RPMI7951 (cell line): ENCODE measurements at regions not wholly inside any gene's neighbourhood (a gene's known extent, or its start where the extent isn't known, plus 50 kb on each side); places are given as distances from the start of the nearest gene placed in this dataset.
"Not testable (repeated sequence)": the region's sequence is repeated elsewhere in the genome, so short reads cannot be mapped to it uniquely, and the experiment has no call there.

Source experiments
- DNase-seq: peaks from one replicate; pipeline ENCODE4 v3.0.0-alpha.2; 2012; ENCODE audit warnings: low read depth

DNA sequence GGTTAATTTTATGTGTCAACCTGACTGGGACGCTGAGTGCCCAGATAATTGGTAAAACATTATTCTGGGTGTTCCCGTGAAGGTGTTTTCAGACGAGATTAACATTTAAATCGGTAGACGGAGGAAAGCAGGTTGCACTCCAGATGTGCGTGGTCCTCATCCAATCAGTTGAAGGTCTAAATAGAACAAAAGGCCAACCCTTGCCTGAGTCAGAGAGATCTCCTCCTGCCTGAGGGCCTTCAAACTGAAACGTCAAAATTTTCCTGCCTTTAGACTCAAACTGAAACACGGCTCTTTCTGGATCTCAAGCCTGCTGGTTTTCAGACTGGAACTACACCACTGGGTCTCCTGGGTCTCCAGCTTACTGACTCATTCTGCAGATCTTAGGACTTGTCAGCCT lies 70.9 kb downstream of the NPIPA5 start:
- not testable (repeated sequence) for DNase-seq

DNA sequence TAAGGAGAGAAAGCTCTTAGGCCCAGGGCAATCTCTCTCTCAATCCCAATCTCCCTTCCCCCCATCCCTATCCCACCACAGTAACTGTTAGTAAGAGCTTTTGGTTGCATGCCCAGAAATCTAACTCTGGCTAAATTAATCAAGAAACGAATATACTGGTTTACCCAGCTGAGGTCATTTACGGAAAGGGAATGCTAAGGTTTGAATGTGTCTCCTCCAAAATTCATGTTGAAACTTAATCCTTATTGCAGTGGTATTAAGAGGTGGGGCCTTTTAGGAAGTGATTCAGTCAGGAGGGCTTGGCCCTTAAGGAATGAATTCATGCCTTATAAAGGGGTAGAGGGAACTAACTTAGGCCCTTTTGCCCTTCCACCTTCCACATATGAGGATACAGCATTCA lies 72.2 kb downstream of the NPIPA5 start:
- DNase-seq: peak; percentile 45

DNA sequence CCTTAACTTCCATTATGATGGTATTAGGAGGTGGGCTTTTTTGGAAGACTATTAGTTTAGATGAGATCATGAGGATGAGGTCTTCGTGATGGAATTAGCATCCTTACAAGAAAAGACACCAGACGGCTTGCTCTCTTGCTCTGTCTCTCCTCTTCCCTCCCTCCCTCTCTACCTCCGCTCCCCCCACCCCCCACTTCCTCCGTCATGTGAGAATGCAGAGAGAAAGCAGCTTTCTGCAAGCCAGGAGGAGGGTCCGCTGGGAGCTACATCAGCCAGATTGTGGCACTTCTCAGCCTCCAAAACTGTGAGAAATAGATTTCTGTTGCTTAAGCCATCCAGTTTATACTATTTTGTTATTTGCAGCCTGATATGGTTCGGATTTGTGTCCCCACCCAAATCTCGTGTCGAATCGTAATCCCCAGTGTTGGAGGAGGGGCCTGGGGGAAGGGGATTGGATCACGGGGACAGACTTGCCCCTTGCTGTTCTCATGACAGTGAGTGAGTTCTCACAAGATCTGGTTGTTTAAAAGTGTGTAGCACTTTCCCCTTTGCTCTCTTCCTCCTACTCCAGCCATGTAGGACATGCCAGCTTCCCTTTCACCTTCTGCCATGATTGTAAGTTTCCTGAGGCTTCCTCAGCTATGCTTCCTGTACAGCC lies 74.3 kb downstream of the NPIPA5 start:
- DNase-seq: not testable (repeated sequence)

DNA sequence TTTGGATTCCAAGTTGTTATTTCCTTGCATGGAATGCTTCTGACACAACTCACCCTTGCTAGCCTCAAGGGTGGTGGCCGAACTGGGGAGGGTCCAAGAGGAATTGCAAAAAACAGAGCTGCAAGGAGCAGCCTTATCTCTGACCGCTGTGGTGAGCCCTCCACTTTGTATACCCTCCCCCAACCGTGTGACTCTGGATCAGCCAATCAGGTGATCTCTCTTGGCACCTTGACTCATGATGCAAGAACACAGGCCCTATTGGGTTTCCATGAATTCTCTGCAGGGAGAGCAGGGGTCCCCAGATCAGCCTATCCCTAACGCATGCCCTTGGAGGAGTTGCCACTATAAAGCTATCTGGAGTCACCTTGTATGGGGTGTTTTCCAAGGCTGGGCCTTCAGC lies 81.0 kb downstream of the NPIPA5 start:
- not testable (repeated sequence) for DNase-seq

DNA sequence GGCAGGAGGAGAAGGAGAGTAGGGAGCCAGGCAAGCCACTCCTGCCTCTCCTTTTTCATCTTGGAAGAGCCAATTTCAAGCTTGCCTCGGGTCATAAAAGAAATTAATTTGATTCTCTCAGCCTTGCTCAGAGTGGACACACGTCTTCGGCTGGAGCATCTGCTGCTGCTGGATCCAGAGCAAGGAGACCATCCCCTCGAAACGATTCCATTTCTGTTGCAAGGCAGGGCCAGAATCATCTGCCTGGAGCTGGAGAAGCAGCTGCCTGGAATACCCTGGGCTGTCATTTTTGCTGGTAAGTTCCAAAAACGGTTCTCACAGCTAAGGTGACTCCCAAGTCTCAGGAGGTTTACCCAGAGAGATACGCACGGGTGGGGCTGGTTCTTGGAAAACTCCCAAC lies 103.3 kb downstream of the NPIPA5 start:
- DNase-seq: not testable (repeated sequence)

DNA sequence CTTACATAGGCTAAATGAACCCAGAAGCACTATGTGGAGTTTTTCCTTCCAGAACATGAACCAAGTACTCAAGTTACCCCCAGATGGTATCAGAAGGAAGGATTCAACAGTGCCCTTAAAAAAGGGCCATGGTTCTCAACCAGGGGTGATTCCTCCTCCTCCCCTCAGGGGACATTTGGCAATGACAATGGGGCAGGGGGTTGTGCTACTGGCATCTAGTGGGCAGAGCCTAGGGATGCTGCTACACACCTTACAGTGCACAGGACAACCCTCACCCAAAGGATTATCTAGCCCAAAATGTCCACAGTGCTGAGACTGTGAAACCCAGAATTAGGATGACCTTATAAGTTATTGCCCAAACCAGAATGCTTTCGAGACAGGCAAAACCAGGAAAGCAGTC lies 104.1 kb downstream of the NPIPA5 start:
- DNase-seq: not testable (repeated sequence)

DNA sequence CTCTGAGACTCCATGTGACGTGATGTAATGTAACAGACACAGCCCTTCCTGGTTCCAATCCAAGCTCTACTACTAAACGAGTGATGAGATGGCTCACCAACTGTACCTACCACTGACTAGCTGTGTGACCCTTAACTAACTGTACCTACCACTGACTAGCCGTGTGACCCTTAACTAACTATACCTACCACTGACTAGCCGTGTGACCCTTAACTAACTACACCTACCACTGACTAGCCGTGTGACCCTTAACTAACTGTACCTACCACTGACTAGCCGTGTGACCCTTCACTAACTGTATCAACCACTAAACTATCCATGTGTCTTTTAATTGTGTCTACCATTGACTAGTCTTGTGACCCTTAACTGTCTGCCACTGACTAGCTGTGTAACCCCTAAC lies 111.2 kb downstream of the NPIPA5 start:
- not testable (repeated sequence) for DNase-seq

DNA sequence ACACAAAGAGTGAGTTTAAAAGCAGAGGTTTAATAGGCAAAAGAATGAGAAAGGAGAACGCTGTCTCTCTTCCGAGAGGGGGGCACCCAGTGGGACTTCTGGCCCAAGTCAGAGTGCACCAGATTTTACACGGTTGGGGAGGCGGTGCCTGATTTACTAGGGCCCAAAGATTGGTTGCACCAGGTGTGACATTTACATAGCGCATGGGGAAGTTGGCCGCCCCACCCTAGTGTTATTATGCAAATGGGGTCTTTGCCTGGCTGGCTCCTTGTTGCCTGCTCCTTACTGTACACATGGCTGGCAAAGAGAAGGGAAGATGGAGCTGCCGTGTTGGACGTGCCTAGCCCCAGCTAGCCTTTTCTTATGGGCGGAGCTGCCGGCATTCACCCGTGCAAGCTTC lies 115.9 kb downstream of the NPIPA5 start:
- DNase-seq: not testable (repeated sequence)

DNA sequence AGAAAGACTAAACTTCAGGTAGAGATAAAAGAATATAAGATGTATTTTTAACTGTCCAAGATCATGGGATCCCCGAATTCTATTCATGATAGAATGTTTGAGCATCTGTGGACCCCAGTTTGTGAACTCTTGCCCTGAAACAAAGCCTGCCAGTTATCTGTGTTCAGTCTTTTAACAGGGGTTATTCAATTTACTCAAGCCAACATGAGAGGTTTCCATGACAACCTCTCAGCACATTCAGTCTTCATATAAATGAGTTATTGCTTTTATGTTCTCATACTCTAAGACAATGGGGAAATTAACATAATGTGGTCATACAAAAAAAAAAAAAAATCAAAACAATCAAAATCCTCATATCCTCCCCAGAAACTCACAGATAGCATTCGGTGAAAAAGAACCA lies 130.1 kb downstream of the NPIPA5 start:
- DNase-seq: not testable (repeated sequence)

DNA sequence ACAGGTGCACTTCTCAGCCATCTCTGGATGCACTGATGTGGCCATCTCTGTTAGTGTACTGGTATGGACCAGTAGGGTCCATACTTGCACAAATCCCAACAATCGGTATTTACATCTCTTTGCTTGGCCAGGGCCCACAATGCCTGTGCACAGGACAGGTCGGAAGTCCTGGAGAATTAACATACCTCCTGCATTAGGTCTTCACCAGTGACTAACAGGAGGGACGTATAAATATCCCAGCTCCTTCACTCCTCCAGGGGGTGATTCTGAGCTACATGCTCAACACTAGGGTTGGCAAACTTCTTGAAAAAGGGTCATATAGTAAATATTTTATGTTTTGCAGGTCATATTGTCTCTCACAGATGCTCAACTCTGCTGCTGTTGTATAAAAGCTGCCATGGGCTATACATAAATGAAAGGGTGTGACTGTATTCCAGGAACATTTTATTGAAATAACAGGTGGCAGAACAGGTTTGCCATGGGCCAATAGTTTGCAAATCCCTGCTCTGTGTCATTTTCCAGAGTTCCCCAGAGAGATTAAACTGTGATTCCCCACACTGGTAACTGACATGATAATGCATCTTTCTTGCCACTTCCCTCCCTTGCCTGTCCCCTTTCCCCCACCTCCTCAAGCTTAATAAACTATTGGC lies 141.3 kb downstream of the NPIPA5 start:
- not testable (repeated sequence) for DNase-seq

DNA sequence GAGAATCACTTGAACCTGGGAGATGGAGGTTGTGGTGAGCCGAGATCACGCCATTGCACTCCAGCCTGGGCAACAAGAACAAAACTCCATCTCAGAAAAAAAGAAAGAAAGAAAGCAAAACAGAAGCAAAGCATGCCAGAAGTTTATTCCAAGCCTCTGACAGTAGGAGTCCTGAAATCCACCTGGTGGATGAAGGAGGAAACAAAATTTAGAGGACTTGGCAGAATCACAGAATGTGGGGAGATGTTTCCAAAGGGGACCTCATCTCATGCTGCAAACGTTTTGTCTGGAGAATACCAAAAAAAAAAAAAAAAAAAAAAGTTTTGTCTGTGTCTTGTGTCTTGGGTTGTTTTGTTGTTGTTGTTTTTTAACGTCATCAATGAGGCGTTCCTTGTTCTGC lies 141.1 kb upstream of the RRN3 start:
- DNase-seq: not testable (repeated sequence)

DNA sequence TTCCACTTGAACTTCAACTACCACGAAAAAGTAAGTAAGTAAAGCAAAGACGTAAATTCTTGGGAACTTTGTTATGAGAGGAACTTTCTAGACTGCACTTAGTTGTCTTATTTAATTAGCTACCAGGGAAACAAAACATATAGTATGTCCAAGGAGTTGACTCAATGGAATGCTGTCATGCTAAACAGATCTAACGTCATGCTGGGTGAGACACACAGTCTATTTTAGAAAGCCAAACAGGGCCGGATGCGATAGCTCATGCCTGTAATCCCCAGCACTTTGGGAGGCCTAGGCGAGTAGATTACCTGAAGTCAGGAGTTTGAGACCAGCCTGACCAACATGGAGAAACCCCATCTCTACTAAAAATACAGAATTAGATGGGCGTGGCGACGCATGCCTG lies 140.6 kb upstream of the RRN3 start:
- DNase-seq: not testable (repeated sequence)

DNA sequence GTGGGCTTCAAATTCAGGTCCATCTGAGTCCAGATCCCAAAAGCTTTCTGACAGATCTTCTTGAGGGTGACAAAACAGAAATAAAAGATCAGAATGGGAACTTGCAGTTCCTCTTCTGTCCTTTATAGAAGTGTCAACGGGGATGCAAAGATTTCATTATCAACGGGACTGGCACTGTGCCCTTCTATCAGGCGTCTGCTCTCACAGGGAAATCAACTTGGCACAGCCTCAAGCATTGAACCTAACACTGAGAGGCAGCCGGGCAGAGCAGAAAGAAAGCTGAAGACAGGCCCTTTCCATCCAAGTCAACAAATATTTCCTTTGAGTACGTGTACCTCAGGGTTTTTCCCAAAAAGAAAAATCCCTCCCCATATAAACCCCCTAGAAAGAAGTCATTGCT lies 136.4 kb upstream of the RRN3 start:
- DNase-seq: not testable (repeated sequence)

DNA sequence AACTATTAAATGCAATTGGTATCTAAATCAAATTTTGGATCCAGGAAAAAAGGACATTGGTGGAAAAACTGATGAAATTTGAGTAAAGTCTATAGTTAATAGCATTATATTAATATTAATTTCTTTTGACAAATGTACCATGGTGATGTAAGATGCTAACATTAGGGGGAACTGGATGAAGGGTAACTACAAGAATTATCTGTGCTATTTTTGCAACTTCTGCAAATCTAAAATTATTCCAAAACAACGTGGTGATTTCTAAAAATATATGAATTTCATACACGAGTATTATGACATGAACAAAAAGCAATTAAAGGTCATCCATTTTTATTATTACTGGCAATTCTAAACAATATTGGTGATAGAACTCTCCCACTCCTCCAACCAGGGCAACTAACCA lies 135.6 kb upstream of the RRN3 start:
- not testable (repeated sequence) for DNase-seq

DNA sequence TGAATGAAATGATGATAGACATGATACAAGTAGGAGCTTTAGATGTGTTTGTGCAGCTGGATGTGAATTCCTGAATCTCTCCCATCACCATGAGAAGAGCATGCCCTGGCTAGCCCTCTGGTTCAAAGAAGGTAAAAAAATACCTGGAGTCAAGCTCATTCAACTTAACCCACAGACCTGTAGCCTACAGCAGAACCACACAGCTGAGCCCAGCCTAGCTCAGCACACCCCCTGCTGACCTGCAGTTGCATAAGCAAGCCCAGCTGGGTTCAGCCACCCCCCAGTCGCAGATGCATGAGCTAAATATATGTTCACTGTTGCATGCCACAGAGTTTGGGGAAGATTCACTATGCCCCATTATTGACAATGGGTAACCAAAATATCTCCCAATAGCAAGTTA lies 130.6 kb upstream of the RRN3 start:
- DNase-seq: not testable (repeated sequence)

DNA sequence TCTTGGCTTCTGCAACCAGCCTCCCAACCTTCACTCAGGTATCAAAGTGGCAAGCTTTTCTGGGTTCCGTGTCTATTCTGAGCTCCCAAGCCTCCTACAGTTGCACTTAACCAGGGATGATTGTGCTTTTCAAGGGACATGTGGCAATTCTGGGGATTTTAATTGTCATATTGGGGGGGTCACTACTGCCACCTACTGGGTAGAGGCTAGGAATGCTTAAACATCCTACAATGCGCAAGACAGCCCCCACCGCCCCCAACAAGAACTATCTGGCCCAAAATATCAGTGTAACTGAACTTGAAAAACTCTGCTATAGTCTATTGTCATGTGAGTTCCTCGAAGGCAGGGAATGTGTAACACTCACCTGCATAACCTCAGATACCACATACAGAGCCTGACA lies 129.3 kb upstream of the RRN3 start:
- DNase-seq: not testable (repeated sequence)

DNA sequence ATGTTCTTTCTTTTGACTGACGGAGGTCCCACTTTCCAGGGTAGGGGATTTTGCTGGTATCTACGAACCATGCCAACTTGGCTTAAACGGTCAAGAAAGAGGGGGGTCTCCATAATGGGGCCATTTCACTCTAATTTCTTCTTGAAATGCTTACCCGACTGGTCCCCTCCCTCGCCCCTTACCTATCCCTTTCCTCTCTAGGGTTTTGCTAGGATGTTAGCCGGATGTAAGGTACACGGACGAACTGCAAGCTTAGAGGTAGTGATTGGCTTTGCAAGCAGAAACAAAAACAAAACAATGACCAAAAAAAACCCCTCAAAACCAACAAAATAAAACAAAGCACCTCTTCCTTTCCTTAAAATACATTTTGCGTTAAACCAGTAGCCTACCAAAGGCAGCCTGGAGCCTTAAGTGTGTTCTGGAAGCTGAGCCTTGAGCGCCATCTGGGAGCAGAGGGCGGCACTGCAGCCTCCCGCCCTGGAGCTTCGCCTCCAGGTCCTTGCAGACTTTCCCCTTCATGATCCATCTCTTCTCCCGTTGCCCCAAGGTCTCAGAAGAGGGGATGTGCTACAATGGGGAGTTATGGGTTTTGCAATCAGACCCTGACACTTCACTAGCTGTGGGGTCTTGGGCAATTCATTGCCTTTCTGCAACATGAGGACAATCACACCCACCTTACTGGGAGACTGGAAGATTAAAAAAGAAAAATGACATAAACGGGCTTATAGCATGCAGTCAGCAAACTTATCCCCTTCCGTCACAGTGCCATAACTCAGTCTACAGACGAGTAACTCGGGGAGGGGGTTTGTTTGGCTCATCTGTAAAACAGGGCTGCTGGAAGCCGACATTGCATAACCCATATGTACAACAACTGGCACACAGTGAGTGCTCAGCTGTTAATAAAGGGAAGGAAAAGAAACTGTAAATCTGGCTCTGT lies 125.9 kb upstream of the RRN3 start:
- not testable (repeated sequence) for DNase-seq

DNA sequence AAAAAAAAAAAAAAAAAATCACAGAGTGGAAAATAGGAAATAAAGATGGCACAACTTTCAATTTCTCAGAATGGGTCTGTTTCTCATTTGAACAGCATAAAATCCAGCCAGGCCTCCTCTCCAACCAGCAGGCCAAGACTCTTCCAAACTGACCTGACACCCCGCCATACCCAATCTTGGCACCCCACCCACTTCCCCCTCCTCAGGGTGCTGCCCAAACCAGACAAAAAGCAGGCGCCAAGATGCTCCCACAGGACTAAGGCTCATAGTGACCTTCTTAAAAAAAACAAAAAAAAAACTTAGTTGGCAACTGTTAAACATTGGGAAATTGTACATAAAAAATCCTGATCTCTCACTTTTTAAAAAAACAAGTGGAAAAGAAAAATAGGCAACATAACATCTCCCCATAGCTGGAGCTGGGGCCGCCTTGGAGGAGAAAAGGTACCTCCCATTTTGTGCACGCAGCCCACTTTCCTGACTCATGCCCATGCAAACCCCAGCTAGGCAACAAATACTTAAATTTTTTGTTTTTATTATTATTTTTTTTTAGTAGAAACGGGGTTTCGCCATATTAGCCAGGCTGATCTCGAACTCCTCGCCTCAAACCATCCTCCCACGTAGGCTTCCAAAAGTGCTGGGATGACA lies 124.9 kb upstream of the RRN3 start:
- DNase-seq: not testable (repeated sequence)

DNA sequence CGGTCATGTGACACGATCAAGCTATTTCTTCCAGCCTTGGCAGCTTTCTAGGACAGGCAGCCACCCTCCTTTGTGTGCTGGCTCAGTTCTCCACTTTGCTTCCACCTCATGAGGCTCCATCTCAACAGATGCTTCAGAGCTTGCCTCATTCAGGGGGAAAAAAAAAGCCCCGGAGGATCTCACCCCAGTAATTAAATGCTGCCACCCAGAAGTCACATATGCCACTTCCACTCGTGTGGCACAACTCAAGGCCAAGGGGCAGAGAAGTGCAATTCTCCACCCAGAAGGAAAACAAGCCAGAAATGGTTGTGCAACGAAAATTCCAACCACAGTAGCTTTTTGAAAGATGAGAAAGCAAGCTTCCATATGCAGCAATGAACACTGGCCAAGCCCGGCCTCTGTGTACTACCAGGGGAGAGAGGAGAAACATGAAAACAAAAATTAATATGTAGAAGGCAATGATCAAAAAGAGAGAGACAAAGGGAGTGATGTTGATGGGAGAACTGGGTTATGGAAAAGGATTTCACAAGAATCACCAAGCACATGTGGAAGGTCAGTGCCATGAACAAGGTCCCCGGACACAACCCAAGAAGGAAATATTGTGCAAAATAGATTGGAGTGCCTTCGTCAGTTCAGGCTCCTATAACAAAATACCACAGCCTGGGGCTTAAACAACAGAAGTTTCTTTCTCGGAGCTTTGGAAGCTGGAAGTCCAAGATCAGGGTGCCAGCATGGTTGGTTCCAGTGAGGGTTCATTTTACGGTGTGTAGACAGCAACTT lies 113.3 kb upstream of the RRN3 start:
- DNase-seq: not testable (repeated sequence)

DNA sequence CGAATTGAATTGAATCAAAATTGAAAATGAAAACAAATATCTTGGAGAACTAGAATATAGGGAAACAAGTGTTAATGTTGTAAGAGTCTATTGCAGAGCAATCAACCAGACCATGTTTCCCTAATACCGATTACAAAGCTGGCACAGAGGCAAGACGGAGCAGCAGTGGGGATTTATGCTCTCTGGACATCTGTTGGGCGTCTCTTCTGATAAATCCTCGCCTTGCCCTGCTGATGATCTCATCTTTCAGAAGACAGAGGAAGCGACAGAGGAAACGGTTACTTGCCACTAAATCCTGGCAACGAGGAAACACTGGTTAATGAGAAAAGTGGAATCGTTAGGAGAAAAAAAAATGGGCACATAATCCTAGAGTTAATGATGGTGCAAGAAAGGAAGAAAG lies 112.4 kb upstream of the RRN3 start:
- DNase-seq: not testable (repeated sequence)

DNA sequence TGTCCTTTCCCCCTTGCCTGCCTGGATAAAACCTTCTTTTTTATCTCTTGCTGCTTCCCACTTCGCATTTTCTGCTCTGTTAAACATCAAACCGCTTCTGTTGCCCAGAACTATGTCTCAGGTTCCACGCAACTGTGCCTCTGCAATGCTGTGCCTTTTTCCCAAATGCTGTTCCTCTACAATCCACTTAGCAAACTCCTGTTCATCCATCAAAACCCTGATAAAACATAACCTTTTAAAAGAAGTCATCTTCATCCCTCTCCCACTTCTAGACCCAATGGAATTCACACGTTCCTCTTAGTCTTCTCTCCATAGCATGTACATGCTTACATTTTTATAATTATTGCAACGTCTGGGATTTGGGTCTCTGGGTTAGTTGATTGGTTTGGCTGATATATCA lies 111.9 kb upstream of the RRN3 start:
- not testable (repeated sequence) for DNase-seq
